ENCODE measurements at regions not wholly inside any gene's neighbourhood (a gene's known extent, or its start where the extent isn't known, plus 50 kb on each side); places are given as distances from the start of the nearest gene placed in this dataset.

- no peak overlapping the region for H3K4me3 ChIP-seq (ENCODE audit: low read depth, low read length)
- H3K4me1 ChIP-seq: no peaks in the 10 kb centered on the region
- TF ChIP-seq, protein P1, sequence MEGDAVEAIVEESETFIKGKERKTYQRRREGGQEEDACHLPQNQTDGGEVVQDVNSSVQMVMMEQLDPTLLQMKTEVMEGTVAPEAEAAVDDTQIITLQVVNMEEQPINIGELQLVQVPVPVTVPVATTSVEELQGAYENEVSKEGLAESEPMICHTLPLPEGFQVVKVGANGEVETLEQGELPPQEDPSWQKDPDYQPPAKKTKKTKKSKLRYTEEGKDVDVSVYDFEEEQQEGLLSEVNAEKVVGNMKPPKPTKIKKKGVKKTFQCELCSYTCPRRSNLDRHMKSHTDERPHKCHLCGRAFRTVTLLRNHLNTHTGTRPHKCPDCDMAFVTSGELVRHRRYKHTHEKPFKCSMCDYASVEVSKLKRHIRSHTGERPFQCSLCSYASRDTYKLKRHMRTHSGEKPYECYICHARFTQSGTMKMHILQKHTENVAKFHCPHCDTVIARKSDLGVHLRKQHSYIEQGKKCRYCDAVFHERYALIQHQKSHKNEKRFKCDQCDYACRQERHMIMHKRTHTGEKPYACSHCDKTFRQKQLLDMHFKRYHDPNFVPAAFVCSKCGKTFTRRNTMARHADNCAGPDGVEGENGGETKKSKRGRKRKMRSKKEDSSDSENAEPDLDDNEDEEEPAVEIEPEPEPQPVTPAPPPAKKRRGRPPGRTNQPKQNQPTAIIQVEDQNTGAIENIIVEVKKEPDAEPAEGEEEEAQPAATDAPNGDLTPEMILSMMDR (IDR thresholded peaks at IDR 0.05; ENCODE audit: low read depth, low read length): no peak
- H3K36me3 ChIP-seq: no peaks in the 10 kb centered on the region
- H3K9me3 ChIP-seq: no peaks in the 10 kb centered on the region
- H3K27me3 ChIP-seq: no peaks in the 10 kb centered on the region
- no peak for DNase-seq
Observed at GRCh38 chr6:112821476-112821875, 474.3 kb downstream of the RFPL4B start.

GRCh38 chr6:112822769-112823168 is 475.6 kb downstream of the RFPL4B start:
- no peak for DNase-seq
- no peaks in the 10 kb centered on the region for H3K9me3 ChIP-seq
- TF ChIP-seq, protein P1 (IDR thresholded peaks at IDR 0.05; ENCODE audit: low read depth, low read length): no peak
- no peaks in the 10 kb centered on the region for H3K27me3 ChIP-seq
- H3K36me3 ChIP-seq: no peaks in the 10 kb centered on the region
- no peaks in the 10 kb centered on the region for H3K4me1 ChIP-seq
- H3K4me3 ChIP-seq (ENCODE audit: low read depth, low read length): no peak overlapping the region

DNA sequence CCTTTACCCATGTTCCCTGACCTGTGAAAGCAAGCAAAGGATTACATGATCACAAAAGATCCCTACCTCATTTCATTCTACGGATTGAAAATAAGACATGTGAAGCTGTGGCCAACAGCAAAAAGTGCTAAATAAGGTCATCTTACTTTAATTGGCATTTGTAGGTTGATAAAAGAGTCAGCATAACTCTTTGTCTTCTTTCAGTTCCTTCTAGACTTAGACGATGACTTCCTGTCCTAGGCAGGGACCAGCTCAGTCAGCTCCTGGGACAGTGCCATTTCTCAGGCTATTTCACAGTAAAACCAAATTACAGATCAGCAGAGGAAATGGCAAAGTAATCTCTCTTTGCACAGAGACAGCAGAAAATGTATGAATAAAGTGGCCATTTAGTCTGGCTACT is 480.7 kb downstream of the RFPL4B start:
- H3K36me3 ChIP-seq: no peaks in the 10 kb centered on the region
- no peaks in the 10 kb centered on the region for H3K4me1 ChIP-seq
- TF ChIP-seq, protein P1 (IDR thresholded peaks at IDR 0.05; ENCODE audit: low read depth, low read length): no peak
- no peaks in the 10 kb centered on the region for H3K27me3 ChIP-seq
- H3K9me3 ChIP-seq: no peaks in the 10 kb centered on the region
- no peak overlapping the region for H3K4me3 ChIP-seq (ENCODE audit: low read depth, low read length)
- DNase-seq: no peak

GRCh38 chr6:112831022-112831421 is 483.9 kb downstream of the RFPL4B start:
- no peaks in the 10 kb centered on the region for H3K9me3 ChIP-seq
- no peaks in the 10 kb centered on the region for H3K27me3 ChIP-seq
- no peaks in the 10 kb centered on the region for H3K36me3 ChIP-seq
- TF ChIP-seq, protein P1 (IDR thresholded peaks at IDR 0.05; ENCODE audit: low read depth, low read length): no peak
- no peaks in the 10 kb centered on the region for H3K4me1 ChIP-seq
- no peak for DNase-seq
- H3K4me3 ChIP-seq (ENCODE audit: low read depth, low read length): no peak overlapping the region

DNA sequence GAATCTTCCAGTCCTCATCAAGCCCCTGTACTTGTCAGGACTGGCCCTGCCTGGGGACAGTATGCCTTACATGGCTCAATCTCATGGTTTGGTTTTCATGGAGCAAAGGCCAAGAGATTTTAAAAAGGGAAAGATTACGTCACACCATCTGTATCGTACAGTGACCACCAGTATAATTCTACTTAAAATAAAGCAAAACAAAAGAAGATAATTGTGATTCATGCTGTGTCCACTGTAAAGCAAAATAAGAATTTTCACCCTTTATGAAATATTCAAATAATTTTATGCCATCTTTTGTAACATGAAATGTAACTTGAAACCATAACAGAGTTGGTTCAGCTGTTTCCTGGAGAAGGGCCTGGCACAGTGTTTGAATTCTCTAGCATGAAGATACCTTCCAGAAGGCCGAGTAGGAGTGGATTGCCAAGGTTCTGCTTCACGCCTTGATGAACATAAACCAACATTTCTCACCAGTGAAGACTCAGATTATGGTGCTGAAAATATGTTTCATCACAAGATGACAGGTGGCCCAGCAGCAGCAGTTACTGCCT is 486.5 kb downstream of the RFPL4B start:
- no peak for DNase-seq
- Histone ChIP-seq H3K9me3 (no peaks in the 10 kb centered on the region), H3K4me3 (ENCODE audit: low read depth, low read length) (no peak overlapping the region), H3K36me3 (no peaks in the 10 kb centered on the region), H3K27me3 (no peaks in the 10 kb centered on the region), H3K4me1 (no peaks in the 10 kb centered on the region)
- TF ChIP-seq, protein P1 (IDR thresholded peaks at IDR 0.05; ENCODE audit: low read depth, low read length): no peak

DNA sequence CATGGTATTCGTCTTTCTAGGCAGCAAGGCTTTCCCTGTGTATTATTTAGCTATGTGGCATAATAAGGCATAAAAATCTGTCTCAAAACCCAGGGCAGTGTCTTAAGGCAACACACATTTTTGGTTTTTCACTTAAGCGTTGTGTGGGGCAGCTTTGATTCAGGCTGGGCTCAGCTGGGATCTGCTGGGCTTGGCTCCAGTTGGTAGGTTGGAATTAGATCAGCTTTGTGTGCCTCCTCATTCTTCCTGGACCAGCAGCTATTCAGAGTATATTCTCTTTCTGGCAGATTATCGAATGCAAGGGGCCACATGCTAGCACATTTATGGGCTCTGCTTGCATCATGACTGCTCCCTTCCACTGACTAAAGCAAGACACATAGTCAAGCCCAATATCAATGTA is 487.9 kb downstream of the RFPL4B start:
- TF ChIP-seq, protein P1 (IDR thresholded peaks at IDR 0.05; ENCODE audit: low read depth, low read length): no peak
- Histone ChIP-seq H3K27me3 (no peaks in the 10 kb centered on the region), H3K4me3 (ENCODE audit: low read depth, low read length) (no peak overlapping the region), H3K4me1 (no peaks in the 10 kb centered on the region), H3K36me3 (no peaks in the 10 kb centered on the region), H3K9me3 (no peaks in the 10 kb centered on the region)
- no peak for DNase-seq
